HepG2 (cell line): ENCODE measurements at regions not wholly inside any gene's neighbourhood (a gene's known extent, or its start where the extent isn't known, plus 50 kb on each side); places are given as distances from the start of the nearest gene placed in this dataset.

Experiments
- EZH2 ChIP-seq: conservative IDR thresholded peaks from 2 replicates; pipeline ENCODE4 v1.6.1; 2012; ENCODE audit warnings: mild to moderate bottlenecking, low read depth, low read length, moderate library complexity
- FLYWCH1 ChIP-seq: sonication (generic); formaldehyde crosslinking; IDR thresholded peaks from 2 replicates; pipeline ENCODE4 v1.8.1; 2023; ENCODE audit warnings: mild to moderate bottlenecking, missing genetic modification reagents
- HNRNPL ChIP-seq: fragments of 200-400 bp; formaldehyde crosslinking; IDR thresholded peaks from 2 replicates; pipeline ENCODE4 v1.6.1; 2017; ENCODE audit warnings: mild to moderate bottlenecking, low read depth, low read length
- POLR2AphosphoS5 ChIP-seq: IDR thresholded peaks from 2 replicates; pipeline ENCODE4 v1.6.1; 2012; ENCODE audit warnings: low read depth, low read length
- STAG1 ChIP-seq: sonication (generic); formaldehyde crosslinking; IDR thresholded peaks from 2 replicates; pipeline ENCODE4 v1.4.0; 2020; ENCODE audit warnings: missing genetic modification reagents
- ZNF557 ChIP-seq: sonication (generic); formaldehyde crosslinking; IDR thresholded peaks from 2 replicates; pipeline ENCODE4 v1.4.0; 2020; ENCODE audit warnings: missing genetic modification reagents
- ZNF660 ChIP-seq: sonication (generic); formaldehyde crosslinking; IDR thresholded peaks from 2 replicates; pipeline ENCODE4 v1.5.1; 2020; ENCODE audit warnings: mild to moderate bottlenecking, low read depth, missing genetic modification reagents, borderline replicate concordance
- TF ChIP-seq, protein P1 (sequence below): conservative IDR thresholded peaks from 2 replicates; pipeline ENCODE4 v1.6.1; 2018; ENCODE audit warnings: missing genetic modification reagents
- TF ChIP-seq, protein P2 (sequence below): sonication (generic); formaldehyde crosslinking; IDR thresholded peaks from 2 replicates; pipeline ENCODE4 v1.8.1; 2023; ENCODE audit warnings: mild to moderate bottlenecking, inconsistent platforms, moderate library complexity, missing genetic modification reagents, borderline replicate concordance
- TF ChIP-seq, protein P3 (sequence below): sonication (generic); formaldehyde crosslinking; IDR thresholded peaks from 2 replicates; pipeline ENCODE4 v1.8.0; 2022; ENCODE audit warnings: low read depth, missing genetic modification reagents
- TF ChIP-seq, protein P4 (sequence below): sonication (generic); formaldehyde crosslinking; IDR thresholded peaks from 2 replicates; pipeline ENCODE4 v1.9.0; 2021; ENCODE audit warnings: missing genetic modification reagents, borderline replicate concordance
- TF ChIP-seq, protein P5 (sequence below): sonication (generic); formaldehyde crosslinking; IDR thresholded peaks from 2 replicates; pipeline ENCODE4 v1.5.0; 2020; ENCODE audit warnings: mild to moderate bottlenecking, missing genetic modification reagents, moderate library complexity

DNA sequence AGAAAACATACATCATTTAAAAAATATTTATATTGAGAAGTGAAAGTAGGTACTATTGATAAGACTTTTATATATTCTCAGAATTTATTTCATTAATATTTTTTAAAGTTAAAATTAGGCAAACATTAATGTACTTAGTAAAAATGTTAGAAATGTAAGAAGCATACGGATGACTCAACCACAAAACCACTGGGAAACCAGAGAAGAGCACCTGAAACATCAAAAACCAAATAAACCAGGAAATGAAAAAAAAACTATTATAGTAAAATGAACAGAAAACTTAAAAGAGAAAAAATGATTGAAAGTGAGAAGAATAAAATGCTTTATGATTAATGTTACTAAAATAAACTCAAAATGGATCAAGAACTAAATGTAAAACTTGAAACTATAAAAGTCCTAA lies 233.2 kb upstream of the DAB2 start:
- TF ChIP-seq STAG1 (CRISPR knock-in tag) (no peak), POLR2AphosphoS5 (no peak), EZH2 (no peak), ZNF660 (CRISPR knock-in tag) (no peak), HNRNPL (no peak), FLYWCH1 (CRISPR knock-in tag) (no peak), ZNF557 (CRISPR knock-in tag) (no peak)
- TF ChIP-seq, protein P1, sequence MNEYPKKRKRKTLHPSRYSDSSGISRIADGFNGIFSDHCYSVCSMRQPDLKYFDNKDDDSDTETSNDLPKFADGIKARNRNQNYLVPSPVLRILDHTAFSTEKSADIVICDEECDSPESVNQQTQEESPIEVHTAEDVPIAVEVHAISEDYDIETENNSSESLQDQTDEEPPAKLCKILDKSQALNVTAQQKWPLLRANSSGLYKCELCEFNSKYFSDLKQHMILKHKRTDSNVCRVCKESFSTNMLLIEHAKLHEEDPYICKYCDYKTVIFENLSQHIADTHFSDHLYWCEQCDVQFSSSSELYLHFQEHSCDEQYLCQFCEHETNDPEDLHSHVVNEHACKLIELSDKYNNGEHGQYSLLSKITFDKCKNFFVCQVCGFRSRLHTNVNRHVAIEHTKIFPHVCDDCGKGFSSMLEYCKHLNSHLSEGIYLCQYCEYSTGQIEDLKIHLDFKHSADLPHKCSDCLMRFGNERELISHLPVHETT (CRISPR knock-in tag), result no peak
- TF ChIP-seq, protein P2, sequence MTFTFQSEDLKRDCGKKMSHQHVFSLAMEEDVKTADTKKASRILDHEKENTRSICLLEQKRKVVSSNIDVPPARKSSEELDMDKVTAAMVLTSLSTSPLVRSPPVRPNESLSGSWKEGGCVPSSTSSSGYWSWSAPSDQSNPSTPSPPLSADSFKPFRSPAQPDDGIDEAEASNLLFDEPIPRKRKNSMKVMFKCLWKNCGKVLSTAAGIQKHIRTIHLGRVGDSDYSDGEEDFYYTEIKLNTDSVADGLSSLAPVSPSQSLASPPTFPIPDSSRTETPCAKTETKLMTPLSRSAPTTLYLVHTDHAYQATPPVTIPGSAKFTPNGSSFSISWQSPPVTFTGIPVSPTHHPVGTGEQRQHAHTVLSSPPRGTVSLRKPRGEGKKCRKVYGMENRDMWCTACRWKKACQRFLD (CRISPR knock-in tag), result no peak
- TF ChIP-seq, protein P3, sequence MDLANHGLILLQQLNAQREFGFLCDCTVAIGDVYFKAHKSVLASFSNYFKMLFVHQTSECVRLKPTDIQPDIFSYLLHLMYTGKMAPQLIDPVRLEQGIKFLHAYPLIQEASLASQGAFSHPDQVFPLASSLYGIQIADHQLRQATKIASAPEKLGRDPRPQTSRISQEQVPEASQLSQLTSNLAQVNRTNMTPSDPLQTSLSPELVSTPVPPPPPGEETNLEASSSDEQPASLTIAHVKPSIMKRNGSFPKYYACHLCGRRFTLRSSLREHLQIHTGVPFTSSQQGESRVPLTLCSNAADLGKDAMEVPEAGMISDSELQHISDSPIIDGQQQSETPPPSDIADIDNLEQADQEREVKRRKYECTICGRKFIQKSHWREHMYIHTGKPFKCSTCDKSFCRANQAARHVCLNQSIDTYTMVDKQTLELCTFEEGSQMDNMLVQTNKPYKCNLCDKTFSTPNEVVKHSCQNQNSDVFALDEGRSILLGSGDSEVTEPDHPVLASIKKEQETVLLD (CRISPR knock-in tag), result no peak
- TF ChIP-seq, protein P4, sequence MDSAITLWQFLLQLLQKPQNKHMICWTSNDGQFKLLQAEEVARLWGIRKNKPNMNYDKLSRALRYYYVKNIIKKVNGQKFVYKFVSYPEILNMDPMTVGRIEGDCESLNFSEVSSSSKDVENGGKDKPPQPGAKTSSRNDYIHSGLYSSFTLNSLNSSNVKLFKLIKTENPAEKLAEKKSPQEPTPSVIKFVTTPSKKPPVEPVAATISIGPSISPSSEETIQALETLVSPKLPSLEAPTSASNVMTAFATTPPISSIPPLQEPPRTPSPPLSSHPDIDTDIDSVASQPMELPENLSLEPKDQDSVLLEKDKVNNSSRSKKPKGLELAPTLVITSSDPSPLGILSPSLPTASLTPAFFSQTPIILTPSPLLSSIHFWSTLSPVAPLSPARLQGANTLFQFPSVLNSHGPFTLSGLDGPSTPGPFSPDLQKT (CRISPR knock-in tag), result no peak
- TF ChIP-seq, protein P5, sequence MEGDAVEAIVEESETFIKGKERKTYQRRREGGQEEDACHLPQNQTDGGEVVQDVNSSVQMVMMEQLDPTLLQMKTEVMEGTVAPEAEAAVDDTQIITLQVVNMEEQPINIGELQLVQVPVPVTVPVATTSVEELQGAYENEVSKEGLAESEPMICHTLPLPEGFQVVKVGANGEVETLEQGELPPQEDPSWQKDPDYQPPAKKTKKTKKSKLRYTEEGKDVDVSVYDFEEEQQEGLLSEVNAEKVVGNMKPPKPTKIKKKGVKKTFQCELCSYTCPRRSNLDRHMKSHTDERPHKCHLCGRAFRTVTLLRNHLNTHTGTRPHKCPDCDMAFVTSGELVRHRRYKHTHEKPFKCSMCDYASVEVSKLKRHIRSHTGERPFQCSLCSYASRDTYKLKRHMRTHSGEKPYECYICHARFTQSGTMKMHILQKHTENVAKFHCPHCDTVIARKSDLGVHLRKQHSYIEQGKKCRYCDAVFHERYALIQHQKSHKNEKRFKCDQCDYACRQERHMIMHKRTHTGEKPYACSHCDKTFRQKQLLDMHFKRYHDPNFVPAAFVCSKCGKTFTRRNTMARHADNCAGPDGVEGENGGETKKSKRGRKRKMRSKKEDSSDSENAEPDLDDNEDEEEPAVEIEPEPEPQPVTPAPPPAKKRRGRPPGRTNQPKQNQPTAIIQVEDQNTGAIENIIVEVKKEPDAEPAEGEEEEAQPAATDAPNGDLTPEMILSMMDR (CRISPR knock-in tag), result no peak
